ENCODE measurements at regions not wholly inside any gene's neighbourhood (a gene's known extent, or its start where the extent isn't known, plus 50 kb on each side); places are given as distances from the start of the nearest gene placed in this dataset.

GRCh38 chr1:168864266-168864665, 135.3 kb upstream of the DPT start:
- DNase-seq (ENCODE audit: insufficient read length, low spot score) (no peak), FAIRE-seq (no peak)
- TF ChIP-seq CTCF (IDR thresholded peaks at IDR 0.05; ENCODE audit: insufficient read depth, missing control alignments) = no peak

GRCh38 chr1:168865850-168866620, 137.0 kb upstream of the DPT start:
- TF ChIP-seq CTCF (IDR thresholded peaks at IDR 0.05; ENCODE audit: insufficient read depth, missing control alignments) = no peak
- DNase-seq (ENCODE audit: insufficient read length, low spot score) (no peak), FAIRE-seq (no peak)

GRCh38 chr1:168867941-168868634, 139.1 kb upstream of the DPT start:
- FAIRE-seq (no peak), DNase-seq (ENCODE audit: insufficient read length, low spot score) (no peak)
- TF ChIP-seq CTCF (IDR thresholded peaks at IDR 0.05; ENCODE audit: insufficient read depth, missing control alignments) = no peak

GRCh38 chr1:168871531-168871930, 142.5 kb upstream of the DPT start:
- FAIRE-seq (no peak), DNase-seq (ENCODE audit: insufficient read length, low spot score) (no peak)
- no peak for TF ChIP-seq CTCF (IDR thresholded peaks at IDR 0.05; ENCODE audit: insufficient read depth, missing control alignments)

- FAIRE-seq (no peak), DNase-seq (ENCODE audit: insufficient read length, low spot score) (no peak)
- TF ChIP-seq CTCF (IDR thresholded peaks at IDR 0.05; ENCODE audit: insufficient read depth, missing control alignments) = no peak
Measured at GRCh38 chr1:168875831-168876230, 146.8 kb upstream of the DPT start.

- DNase-seq (ENCODE audit: insufficient read length, low spot score) (no peak), FAIRE-seq (no peak)
- no peak for TF ChIP-seq CTCF (IDR thresholded peaks at IDR 0.05; ENCODE audit: insufficient read depth, missing control alignments)
Measured at GRCh38 chr1:168876830-168877229, 147.8 kb upstream of the DPT start.
